HG03095 (cell line): ENCODE measurements at regions not wholly inside any gene's neighbourhood (a gene's known extent, or its start where the extent isn't known, plus 50 kb on each side); places are given as distances from the start of the nearest gene placed in this dataset.

ENCODE experiments used
- ATAC-seq: cut with Tn5 transposase; IDR thresholded peaks from one replicate; pipeline ENCODE4 v1.9.1; 2021; ENCODE audit warnings: moderate library complexity; ENCODE audit not compliant: unreplicated experiment

DNA sequence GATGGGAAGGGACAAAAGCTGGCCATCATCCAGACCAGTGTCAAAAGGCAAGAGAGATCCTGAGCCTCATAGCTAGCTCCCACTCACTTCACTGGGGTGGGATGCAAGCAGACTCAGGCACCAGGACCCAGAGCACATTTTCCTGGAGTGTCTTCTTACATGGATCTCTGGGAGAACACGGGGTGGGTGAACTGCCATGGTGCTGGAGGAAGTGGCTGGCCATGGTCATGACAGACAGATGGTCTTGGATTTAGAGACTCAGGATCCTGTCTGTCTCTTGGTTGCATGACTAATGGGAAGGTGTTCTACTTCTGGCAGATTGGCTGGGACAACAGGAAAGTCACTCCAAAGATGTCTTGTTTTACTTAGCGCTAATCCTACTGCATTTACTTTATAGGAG, 311.5 kb downstream of the ATP23 start:
- ATAC-seq = no peak

DNA sequence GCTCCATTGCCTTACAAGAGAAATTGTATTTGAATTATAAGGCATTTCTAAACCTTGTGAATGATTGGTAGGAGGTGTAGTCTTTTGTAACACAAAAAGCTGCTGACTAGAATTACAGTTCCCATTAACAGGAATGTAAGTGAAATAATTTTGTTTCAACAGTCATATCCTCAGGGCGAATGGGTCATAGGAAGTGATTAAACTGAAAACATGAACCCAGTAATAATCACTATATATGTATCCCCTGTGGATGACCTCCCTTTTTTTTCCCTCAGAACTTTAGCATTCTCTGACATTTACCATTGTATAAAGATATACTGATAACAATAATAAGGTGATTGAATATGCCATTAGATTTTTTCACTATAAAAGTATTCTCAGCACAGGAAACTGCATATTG, 312.3 kb downstream of the ATP23 start:
- ATAC-seq = no peak

DNA sequence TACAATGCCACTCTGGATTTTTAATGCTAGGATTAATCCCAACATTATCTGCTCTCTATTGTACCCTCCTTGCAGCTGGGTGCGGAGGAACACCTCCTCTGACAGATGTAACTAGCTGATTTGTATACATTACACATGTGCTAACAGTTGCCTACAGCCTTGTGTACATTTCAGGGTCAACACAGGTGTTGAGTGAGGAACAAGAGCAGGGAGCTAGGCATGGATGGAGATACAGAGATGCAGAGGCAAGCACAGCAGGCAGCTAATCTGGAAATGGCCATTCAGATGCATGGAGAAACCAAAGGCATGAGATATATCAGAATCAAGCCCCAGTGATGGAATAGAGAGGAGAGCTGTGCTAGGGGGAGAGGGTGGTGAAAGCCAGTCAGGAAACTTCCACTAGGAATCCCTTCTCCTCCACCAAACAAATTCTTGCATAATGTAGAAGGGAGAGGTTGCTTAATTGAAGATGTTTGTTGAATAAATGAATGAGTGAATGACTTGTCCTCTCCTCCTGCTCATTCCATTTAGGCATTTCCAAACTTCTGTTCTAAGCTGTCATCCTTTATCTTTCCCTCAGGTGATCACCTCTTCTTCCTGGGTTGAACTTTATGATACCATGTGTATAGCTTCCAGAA, 313.2 kb downstream of the ATP23 start:
- ATAC-seq = no peak

DNA sequence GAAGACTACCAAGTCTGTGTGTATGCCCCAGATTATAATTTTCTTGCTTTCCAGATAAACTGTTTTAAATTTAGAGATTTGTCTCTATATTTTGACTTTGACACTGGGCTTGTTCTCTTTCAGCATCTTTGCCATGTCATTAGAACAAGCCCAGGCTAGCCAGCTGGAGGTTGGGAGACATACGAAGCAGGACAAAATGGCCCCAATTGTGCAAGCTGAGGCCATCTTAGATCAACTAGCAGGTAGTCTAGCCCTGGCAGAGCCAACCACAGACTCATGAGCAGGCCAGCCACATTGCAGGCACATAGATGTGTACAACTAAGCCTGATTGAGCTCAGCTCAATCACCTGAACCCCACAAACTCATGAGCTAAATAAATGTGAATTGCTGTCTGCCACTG, 321.4 kb downstream of the ATP23 start:
- ATAC-seq = no peak

DNA sequence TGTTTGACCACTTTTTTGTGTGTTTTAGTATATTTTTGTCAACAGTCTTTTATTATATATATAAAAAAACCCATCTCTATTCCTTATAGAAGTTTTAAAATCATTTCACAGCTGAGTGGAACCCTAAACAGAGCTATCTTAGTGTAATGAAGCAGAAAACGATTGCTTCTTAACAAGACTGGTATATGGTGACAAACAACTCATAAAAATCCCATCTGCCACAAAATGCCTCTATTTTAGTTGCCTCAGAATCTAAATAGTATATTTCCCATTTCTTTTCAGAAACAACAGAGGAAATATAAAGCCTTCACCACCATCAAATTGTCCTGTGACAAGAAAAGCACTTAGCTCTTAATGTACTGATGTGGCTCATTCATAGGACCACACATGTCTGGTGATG, 322.4 kb downstream of the ATP23 start:
- ATAC-seq = no peak

DNA sequence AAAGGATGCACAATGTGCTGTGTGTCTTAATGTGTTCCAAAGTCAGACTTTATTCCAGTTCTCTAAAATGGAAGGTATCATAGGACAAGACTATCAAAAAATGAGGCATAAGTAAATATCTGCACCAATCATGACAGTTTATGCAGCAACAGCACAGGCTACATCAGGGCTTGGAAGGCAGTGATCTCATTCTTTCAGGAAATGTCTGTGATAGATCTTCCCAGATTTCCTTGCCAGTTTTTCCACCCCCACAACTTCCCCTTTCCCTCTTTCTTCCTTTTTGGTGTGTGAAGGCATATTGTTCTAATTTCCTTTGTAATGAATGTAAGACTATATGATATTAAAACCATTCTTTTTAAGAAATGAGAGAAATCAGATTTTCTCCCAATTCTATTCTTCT, 326.7 kb downstream of the ATP23 start:
- no peak for ATAC-seq

DNA sequence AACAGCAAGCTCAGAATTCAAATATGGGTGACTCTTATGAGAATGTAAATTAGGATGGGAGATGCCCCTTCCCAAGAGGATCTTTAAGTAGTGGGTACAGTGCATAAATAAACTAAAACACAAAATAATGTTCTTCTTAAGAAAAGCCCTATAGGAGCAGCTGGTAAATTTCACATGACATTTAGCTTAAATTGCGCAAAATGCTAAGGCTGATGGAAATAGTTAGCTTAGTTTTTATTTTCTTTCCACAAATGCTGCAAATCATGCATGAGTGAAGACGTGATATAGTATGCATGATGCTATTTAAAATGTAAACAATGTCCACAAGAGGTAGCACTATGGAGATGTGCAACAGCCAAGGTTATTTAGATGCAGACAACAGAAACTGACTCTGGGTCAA, 328.1 kb downstream of the ATP23 start:
- no peak for ATAC-seq

DNA sequence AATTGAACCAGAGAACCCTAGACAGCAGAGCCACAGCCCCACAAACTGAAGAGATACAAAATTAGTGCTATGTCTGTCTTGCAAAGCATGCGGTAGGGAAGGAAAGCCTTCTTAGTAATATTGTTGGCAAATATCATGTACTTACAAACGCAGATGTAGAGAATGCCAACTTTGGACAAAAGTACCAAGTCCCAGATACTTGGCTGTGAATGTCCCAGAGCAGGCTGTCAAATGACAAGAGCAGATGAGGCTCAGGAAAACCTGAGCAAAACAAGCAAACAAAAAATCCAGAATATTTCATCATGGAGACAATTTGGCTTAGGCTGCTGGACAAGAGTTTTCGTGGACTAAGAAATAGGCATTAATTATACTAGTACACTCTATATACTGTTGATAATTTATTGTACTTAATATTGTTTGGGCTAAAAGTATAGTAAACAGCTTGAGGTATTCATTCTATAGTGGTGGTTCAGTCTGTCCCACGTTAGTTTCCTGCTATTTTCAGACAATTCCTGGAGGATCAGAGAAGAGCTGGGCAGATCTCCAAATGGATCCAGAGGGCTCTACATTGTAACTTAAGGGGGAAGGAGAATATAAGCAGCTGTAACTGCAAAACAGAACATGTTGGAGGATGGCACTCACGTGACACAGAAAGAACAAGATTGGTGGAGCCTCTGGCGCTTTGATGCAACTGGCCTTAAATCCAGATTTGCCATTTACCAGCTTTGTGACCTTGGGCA, 329.8 kb downstream of the ATP23 start:
- no peak for ATAC-seq

DNA sequence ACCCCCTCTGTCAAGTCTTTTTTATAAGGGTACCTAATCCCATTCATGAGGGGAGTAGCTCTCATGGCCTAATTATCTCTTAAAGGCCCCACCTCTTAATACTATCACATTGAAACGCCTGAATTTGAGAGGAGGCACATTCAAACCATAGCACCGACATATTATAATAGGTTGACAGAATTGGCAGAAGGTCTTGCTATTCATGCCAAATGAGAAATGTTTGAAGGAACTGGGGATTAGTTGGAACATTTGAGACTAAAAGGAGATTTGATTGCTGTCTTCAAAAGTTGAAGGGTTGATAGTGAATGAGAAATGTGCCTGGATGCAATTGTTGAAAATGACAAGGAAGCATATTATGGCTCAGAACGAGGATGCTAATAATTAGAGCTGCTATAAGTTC, 331.1 kb downstream of the ATP23 start:
- ATAC-seq = no peak

DNA sequence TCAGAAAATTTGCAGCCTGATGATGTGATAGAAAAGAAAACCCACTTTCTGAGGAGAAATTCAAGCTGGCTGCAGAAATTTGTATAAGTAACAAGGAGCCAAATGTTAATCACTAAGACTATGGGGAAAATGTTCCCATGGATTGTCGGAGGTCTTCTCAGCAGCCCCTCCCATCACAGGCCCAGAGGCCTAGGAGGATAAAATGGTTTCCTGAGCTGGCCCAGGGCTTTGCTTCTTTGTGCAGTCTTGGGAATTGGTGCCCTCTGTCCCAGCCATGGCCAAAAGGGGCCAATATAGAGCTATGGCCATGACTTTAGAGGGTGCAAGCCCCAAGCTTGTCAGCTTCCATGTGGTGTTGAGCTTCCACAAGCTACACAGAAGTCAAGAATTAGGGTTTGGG, 335.9 kb downstream of the ATP23 start:
- no peak for ATAC-seq

DNA sequence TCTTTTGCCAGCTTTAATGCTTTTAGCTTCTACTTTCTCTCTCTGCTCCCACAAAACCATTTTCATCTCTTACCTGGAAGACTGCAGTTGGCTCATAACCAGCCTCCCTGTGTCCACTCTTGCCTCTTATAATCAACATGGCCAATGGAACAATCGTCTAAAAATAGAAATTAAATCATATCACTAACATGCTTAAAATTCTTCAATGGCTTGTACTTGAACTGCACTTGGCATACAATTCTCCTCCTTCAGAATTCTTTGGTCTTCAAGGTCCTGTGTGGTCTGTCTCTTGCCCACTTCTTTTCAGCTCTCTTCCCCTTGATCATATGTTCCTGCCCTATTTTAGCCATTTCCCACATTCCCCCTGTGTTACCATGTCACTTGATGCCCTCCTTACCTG, 342.2 kb downstream of the ATP23 start:
- ATAC-seq = no peak

DNA sequence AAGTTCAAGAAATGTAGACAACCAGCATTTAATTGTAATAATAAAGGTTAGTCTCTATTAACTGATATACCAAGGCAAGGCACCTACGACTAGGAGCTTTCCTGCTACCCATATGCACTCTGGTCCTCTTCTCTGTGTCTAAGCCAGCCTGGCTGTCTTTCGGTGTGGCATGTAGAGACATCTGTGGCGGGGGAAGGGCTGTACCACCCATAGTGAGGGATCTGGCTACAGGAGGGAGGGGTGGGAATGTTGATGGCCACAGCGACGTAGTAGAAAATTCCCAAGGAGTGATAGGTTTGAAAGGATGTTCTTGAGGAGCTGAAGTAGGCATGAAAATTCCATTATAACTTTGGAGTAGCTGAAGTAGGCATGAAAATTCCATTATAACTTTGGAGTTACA, 344.2 kb downstream of the ATP23 start:
- ATAC-seq = no peak

DNA sequence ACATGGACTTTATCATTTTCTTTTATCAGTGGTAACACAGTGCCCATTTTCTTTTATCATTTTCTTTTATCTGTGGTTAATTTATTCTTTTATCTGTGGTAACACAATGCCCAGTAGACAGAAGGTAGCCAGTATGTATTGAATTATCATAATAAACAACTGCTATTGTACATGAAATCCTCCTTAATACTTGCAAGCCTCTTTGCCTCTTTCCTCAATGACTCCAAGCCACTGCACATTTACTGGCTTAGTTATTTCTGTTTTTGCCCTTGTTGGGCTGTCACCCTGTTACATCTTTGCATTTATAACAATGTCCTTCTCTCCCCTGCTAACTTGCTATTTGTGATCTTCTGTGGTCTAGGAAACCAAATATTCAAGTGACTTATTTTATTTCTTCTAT, 345.0 kb downstream of the ATP23 start:
- ATAC-seq = no peak

DNA sequence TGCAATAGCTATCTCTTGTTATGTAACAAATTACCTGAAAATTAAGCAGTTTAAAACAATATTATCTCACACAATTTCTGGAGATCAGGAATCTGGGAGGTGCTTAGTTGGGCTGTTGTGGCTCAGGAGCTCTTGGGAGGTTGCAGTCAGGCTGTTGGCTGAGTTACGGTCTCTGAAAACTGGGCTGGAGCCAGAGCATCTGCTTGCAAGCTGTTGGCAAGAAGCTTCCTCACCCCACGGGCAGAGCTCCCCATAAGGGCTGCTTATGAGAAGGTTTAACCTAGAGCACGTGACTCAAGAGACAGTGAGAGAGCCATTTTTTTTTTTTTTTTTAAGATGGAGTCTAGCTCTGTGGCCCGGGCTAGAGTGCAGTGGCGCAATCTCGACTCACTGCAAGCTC, 346.8 kb downstream of the ATP23 start:
- ATAC-seq = no peak

DNA sequence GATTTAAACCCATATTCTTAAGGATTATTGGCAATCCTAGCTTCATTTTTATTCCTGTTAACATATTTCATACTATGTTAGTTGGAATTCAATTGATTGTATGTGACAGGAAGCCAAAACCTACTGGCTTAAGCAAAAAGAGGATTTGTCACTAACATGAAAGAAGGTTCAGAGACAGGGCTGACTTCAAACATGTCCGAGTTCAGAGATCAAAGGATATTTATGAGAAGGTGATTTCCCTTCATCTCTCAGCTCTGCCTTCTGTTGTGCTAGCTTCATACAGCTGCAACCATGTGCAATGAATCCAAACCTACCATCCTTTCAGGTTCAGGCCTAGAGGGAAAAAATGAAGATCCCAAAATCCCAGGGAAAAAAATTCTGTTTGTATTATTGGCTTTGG, 349.7 kb downstream of the ATP23 start:
- no peak for ATAC-seq

DNA sequence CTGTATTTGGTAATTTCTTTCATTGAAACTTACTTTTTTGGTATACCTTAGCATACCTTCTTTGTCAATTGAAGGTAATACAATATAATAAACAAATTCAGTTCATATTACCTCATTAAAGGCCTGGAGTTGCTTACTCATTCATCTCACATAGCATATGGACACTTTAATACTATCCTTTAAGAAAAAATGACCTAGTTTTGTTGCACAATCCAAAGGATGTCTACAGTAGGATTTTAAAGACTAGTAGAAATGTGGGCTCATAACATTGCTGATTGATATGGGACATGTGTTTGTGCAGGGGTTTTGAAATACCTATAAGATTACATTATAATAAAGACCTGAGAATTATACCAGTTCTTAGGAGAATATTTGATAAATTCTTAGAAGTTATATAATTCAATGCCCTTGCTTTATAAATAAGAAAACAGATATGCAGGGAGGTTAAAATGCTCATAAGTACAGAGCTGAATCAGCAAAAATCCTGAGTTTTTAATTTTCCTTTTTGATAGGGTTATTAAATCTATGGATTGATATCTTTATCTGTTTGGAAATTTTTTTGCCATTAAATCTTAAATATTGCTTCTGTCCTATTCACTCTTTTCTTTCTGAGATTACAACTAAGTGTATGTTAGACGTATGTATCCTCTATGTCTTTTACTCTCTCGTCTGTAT, 352.1 kb downstream of the ATP23 start:
- ATAC-seq = no peak

DNA sequence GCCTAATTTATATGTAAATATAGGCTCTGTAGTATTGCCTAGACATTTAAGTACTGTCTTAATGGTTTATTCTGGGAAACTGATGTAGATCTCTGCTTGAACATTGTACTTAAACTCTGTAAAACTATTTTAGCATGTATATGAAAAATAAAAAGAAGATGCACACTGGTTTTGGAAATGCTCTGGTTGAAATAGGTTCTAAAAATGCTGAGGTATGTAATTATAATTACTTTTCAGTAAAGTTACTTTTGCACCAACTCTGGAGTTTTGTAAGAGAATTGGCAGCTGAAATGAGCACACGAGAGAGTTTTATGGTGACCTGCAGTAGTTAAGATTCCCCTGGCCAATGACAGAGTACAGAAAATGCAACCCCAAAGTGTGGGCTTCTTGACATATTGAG, 353.9 kb downstream of the ATP23 start:
- ATAC-seq = no peak

DNA sequence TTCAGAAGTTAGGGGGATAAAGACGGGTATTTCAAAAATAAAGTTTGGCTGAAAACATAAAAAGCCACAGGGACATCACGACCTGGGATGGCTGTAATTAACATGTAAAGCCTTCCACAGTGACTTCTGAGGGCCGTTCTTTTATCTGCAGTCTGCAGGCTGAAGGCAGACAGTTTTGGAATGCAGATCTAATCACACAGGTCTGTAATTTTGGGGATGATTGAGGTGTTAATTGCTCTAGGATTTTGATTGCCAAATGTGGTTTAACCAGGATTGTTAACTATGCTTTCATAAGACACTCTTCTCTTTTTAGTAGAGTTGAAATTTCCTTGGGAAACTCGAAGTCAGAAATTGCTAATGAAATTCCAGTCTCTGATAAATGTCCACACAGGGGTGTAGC, 355.5 kb downstream of the ATP23 start:
- ATAC-seq = no peak

DNA sequence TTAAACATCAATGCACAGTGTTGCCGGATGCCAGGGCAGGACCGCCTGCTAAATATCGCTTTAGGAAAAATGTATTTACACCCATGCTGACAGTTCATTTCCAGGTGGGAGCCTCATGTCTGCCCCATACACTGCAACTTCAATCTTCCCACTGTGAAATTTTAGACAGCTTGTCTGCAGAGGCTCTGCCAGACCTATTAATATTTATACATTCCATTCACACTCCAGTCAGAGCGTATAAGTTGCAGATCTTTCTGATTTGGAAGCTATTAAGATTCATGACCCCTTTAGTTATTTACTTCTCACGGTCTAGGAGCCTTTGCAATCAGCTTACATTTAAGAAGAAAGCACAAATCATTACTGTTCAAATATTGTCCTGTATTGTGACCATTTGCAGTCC, 357.4 kb downstream of the ATP23 start:
- ATAC-seq = no peak

DNA sequence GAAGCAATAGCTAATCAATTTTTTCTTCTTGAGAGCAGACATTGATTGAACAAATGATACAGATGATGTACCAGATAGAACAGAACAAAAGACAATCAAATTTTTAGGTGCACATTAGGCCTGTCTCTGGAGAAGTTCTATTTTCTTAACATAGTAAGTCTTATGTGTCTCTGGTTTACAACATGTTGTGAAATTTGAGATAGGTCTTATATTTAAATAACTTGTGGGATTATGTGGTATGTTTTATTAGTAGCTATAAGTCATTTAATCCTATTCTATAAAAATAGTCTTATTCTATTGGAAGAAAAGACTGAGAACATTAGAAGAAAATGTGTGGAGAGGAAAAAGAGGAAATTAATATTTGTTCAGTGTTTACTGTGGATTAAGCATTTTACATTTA, 358.0 kb downstream of the ATP23 start:
- ATAC-seq = no peak

DNA sequence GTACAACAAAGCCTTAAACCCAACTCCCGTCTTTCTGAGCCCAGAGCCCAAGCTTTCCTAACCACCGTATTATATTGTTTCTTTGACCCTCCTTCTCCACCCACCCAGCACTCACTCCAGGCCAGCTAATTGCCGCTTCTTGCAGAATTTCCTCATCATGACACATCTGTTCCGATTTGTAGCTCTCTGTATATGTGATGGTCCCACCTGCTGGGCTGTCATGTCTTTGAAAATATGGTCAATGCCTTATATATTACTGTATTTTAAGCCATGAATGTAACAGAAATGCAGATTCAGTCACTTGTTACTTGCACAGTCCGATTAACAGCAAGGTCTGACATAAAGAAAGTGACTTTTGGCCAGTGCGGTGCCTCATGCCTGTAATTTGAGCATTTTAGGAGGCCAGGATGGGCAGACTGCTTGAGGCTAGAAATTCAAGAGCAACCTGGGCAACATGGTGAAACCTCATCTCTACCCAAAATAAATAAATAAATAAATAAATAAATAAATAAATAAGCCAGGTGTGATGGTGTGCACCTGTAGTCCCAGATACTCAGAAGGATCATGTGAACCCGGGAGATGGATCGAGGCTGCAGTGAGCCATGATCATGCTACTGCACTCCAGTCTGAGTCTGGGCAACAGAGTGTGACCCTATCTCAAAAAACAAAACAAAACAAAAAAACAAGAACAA, 359.8 kb downstream of the ATP23 start:
- no peak for ATAC-seq

DNA sequence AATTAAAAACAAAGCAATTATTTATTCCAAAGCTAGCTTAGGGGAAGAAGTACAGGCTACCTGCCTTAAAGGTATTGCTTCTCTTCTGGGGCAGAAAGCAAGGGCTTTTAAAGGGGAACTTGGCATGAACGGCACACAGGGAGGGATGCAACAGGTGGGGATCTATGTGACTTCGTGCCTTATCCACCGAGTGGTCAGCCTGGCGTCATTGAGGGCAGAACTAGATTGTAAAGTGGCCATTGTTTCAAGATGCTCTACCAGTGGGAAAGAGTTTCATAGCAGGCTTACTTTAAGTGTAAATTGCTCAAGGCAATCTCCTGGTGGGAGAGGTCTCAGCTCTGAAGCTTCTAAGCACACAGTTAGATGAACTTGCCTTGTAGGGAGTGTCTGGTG, 360.4 kb downstream of the ATP23 start:
- no peak for ATAC-seq
